Right lobe of liver (tissue), 6 donors: ENCODE measurements at regions not wholly inside any gene's neighbourhood (a gene's known extent, or its start where the extent isn't known, plus 50 kb on each side); places are given as distances from the start of the nearest gene placed in this dataset.

Experiments
- ATAC-seq, 4 donors: fragments of 200-7000 bp; cut with Tn5 transposase; one replicate each; pipeline ENCODE4 v1.9.1; 2020; ENCODE audit warnings: mild to moderate bottlenecking in 4 of 4, moderate library complexity in 4 of 4
- DNase-seq, 3 donors: peaks; one replicate each; pipeline ENCODE4 v3.0.0-alpha.2; 2020
- H3K27ac ChIP-seq, 3 donors: fragments of 200-600 bp; one replicate each; pipeline ENCODE4 v1.8.0; 2022
- H3K27me3 ChIP-seq, 2 donors: fragments of 200-600 bp; one replicate each; pipeline ENCODE4 v1.8.0; 2022
- H3K36me3 ChIP-seq, 4 donors: fragments of 200-600 bp; sonication (generic) in 1 of 4; one replicate each; pipeline versions ENCODE4 v1.5.1 to v1.8.0; 2017 to 2022; ENCODE audit warnings: control low read depth in 1 of 4
- H3K4me1 ChIP-seq, 4 donors: fragments of 200-600 bp; sonication (generic) in 1 of 4; one replicate each; pipeline versions ENCODE4 v1.5.1 to v1.8.0; 2017 to 2022; ENCODE audit warnings: control low read depth in 1 of 4
- H3K4me3 ChIP-seq, 3 donors: fragments of 200-600 bp; one replicate each; pipeline ENCODE4 v1.8.0; 2022
- H3K9me3 ChIP-seq, 4 donors: fragments of 200-600 bp; sonication (generic) in 1 of 4; one replicate each; pipeline versions ENCODE4 v1.5.1 to v1.8.0; 2017 to 2022; ENCODE audit warnings: control low read depth in 1 of 4
- CTCF ChIP-seq, 4 donors: fragments of 200-600 bp in 3 of 4; fragments of 450-650 bp in 1 of 4; IDR thresholded peaks; one replicate each; pipeline versions ENCODE4 v1.5.1 to v1.8.0; 2016 to 2022; ENCODE audit warnings: antibody characterized with exemption in 4 of 4, mild to moderate bottlenecking in 2 of 4
- POLR2A ChIP-seq: fragments of 450-650 bp; IDR thresholded peaks from one replicate; pipeline ENCODE4 v1.6.1; 2017; ENCODE audit warnings: antibody characterized with exemption, mild to moderate bottlenecking
- WGBS: methylation state at CpG from one replicate; pipeline ENCODE4 v1.1.6; 2018; ENCODE audit warnings: low coverage, low lambda C conversion rate; ENCODE audit not compliant: insufficient coverage; ENCODE audit errors: missing lambda C conversion rate; 5-methylcytosine and 5-hydroxymethylcytosine counted together
- intact Hi-C, 2 donors: fragments of 100-400 bp; cut with DNase I; formaldehyde crosslinking; loops; one replicate each; pipeline versions ENCODE4 v1.11.2 to v1.14.1; 2022
- donor health status: DM: no; HTN: yes; CAD: no.
- donor health status: DM: no; HTN: no; CAD: no.
- donor health status: DM: no; HTN: no; CAD: no.
- donor health status: DM: no; HTN: yes; CAD: no.
- donor health status: DM: no; HTN: yes; CAD: no.

GRCh38 chr2:120974950-120975349 lies 239.3 kb downstream of the GLI2 start:
- H3K9me3 ChIP-seq: no peaks in the 10 kb centered on the region
- DNase-seq (peak in 1 of 3 donors; percentile 25), ATAC-seq (no peak)
- no peak overlapping the region for H3K27ac ChIP-seq
- intact Hi-C loops: no loop called here
- WGBS: no CpG with 5 or more reads among the region's 4 CpGs
- H3K4me1 ChIP-seq: no peaks in the 10 kb centered on the region
- no peaks in the 10 kb centered on the region for H3K27me3 ChIP-seq
- H3K36me3 ChIP-seq: no peaks in the 10 kb centered on the region
- H3K4me3 ChIP-seq: no peak overlapping the region
- TF ChIP-seq POLR2A (no peak), CTCF (IDR thresholded peaks at IDR 0.05) (no peak)

GRCh38 chr2:120976501-120977307 lies 241.0 kb downstream of the GLI2 start:
- no peaks in the 10 kb centered on the region for H3K36me3 ChIP-seq
- H3K4me1 ChIP-seq: no peaks in the 10 kb centered on the region
- H3K9me3 ChIP-seq: no peaks in the 10 kb centered on the region
- ATAC-seq (no peak), DNase-seq (peak in 1 of 3 donors; percentile 11)
- H3K4me3 ChIP-seq: no peak overlapping the region
- no peak for TF ChIP-seq CTCF (IDR thresholded peaks at IDR 0.05)
- no peak for TF ChIP-seq POLR2A
- intact Hi-C loops: no loop called here
- H3K27me3 ChIP-seq: no peaks in the 10 kb centered on the region
- H3K27ac ChIP-seq: no peak overlapping the region
- WGBS: 73% methylated on average over 10 of the region's 12 CpGs

- DNase-seq (peak in 1 of 3 donors; percentile 25), ATAC-seq (no peak)
- intact Hi-C loops: no loop called here
- Histone ChIP-seq H3K27me3 (no peaks in the 10 kb centered on the region), H3K27ac (no peak overlapping the region), H3K9me3 (no peaks in the 10 kb centered on the region), H3K36me3 (no peaks in the 10 kb centered on the region), H3K4me1 (no peaks in the 10 kb centered on the region), H3K4me3 (no peak overlapping the region)
- WGBS: 68% methylated on average over 12 of the region's 25 CpGs
- TF ChIP-seq CTCF (IDR thresholded peaks at IDR 0.05) (no peak), POLR2A (no peak)
Observed at GRCh38 chr2:120977582-120978358, 242.1 kb downstream of the GLI2 start.

GRCh38 chr2:120978359-120979050 lies 242.8 kb downstream of the GLI2 start:
- H3K27me3 ChIP-seq: no peaks in the 10 kb centered on the region
- no peak overlapping the region for H3K4me3 ChIP-seq
- H3K27ac ChIP-seq: no peak overlapping the region
- no peak for ATAC-seq
- WGBS: 67% methylated on average over 1 of the region's 20 CpGs
- no peak for TF ChIP-seq CTCF (IDR thresholded peaks at IDR 0.05)
- no peak for TF ChIP-seq POLR2A
- DNase-seq: peak in 1 of 3 donors; percentile 47
- H3K36me3 ChIP-seq: no peaks in the 10 kb centered on the region
- intact Hi-C loops: no loop called here
- no peaks in the 10 kb centered on the region for H3K9me3 ChIP-seq
- no peaks in the 10 kb centered on the region for H3K4me1 ChIP-seq
